AG04450 (cell line): ENCODE measurements at regions not wholly inside any gene's neighbourhood (a gene's known extent, or its start where the extent isn't known, plus 50 kb on each side); places are given as distances from the start of the nearest gene placed in this dataset.

Experiments used
- CTCF ChIA-PET: fragments of 300-600, 350-600 bp; formaldehyde crosslinking; extraction: SDS; loops from one replicate; lab custom pipeline; 2022; ENCODE audit warnings: antibody characterized with exemption, inconsistent platforms; lab: Charles Lee
- POLR2A ChIA-PET: fragments of 350-600 bp; formaldehyde crosslinking; extraction: SDS; loops from one replicate; lab custom pipeline; 2021; ENCODE audit warnings: antibody characterized with exemption, inconsistent platforms; lab: Yijun Ruan, JAX
- DNase-seq: peaks from one replicate; pipeline ENCODE4 v3.0.0-alpha.2; 2011; ENCODE audit warnings: low read depth, low spot score
- H3K27ac ChIP-seq: one replicate; pipeline ENCODE4 v1.5.1; 2012; ENCODE audit warnings: low read depth, low read length, control low read depth
- H3K27me3 ChIP-seq: one replicate; pipeline ENCODE4 v1.6.0; 2012; ENCODE audit warnings: low read length; ENCODE audit not compliant: control insufficient read depth, insufficient read depth
- H3K4me3 ChIP-seq: 2 replicates; pipeline ENCODE4 v1.5.1; 2011; ENCODE audit warnings: mild to moderate bottlenecking, low read depth, low read length, control low read depth
- H3K9me3 ChIP-seq: 2 replicates; pipeline ENCODE4 v1.5.1; 2012; ENCODE audit warnings: low read length; ENCODE audit not compliant: control insufficient read depth, insufficient read depth
- CTCF ChIP-seq: IDR thresholded peaks from 2 replicates; pipeline ENCODE4 v1.5.1; 2011; ENCODE audit warnings: low read depth, low read length, control low read depth, inconsistent platforms

- no peak overlapping the region for H3K27ac ChIP-seq
- no peaks in the 10 kb centered on the region for H3K27me3 ChIP-seq
- no peak overlapping the region for H3K4me3 ChIP-seq
- ChIA-PET POLR2A (no interaction called here), CTCF (no interaction called here)
- no peaks in the 10 kb centered on the region for H3K9me3 ChIP-seq
- no peak for DNase-seq
- TF ChIP-seq CTCF: no peak
Observed at GRCh38 chr1:108075055-108075454, 110.1 kb upstream of the VAV3 start.

- TF ChIP-seq CTCF: no peak
- CTCF ChIA-PET: no interaction called here
- Histone ChIP-seq H3K27ac (no peak overlapping the region), H3K4me3 (no peak overlapping the region), H3K27me3 (no peaks in the 10 kb centered on the region), H3K9me3 (no peaks in the 10 kb centered on the region)
- DNase-seq: no peak
- POLR2A ChIA-PET: no interaction called here
Observed at GRCh38 chr1:108072776-108073175, 107.8 kb upstream of the VAV3 start.

DNA sequence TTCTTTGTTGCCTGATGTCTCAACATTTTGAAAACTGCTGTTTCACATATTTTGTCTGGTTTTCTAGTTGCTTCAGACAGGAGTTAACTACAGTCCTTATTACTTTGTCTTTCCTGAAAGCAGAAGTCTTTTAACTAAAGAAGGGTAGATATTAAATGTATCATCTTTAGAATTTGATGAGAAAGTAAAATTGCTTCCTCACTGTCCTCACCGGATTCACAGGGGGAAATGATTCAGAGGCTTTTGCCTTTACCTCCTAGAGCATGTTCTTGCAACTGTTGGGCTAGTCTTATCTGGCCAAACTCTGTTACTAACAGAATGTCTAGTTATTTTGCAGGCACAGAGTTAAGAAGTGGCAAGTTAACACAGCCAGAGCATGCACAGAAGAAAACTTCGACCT, 107.2 kb upstream of the VAV3 start:
- Histone ChIP-seq H3K9me3 (no peaks in the 10 kb centered on the region), H3K4me3 (no peak overlapping the region), H3K27ac (no peak overlapping the region), H3K27me3 (no peaks in the 10 kb centered on the region)
- ChIA-PET CTCF (no interaction called here), POLR2A (no interaction called here)
- no peak for DNase-seq
- TF ChIP-seq CTCF: no peak

GRCh38 chr1:108071601-108072000, 106.6 kb upstream of the VAV3 start:
- DNase-seq: no peak
- Histone ChIP-seq H3K27me3 (no peaks in the 10 kb centered on the region), H3K4me3 (no peak overlapping the region), H3K27ac (no peak overlapping the region), H3K9me3 (no peaks in the 10 kb centered on the region)
- TF ChIP-seq CTCF: no peak
- CTCF ChIA-PET: no interaction called here
- POLR2A ChIA-PET: no interaction called here

DNA sequence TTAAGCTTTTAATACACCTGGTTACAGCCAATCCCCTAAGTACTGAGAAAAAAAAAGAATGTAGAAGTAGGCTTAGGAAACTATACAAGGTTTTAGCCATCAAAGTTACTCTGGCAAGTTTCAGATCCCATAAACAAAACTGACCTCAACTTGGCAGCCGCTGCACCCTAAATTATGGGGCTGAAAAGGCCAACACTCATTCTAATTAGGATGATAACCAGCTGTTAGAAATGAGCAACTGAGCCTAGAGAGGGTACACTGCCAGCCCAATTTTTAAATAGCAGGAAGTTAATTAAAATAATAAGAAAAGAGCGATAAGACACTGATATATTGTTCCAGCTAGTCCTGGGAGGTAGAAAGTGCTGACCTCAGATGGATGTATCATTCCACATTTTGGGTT, 105.7 kb upstream of the VAV3 start:
- POLR2A ChIA-PET: no interaction called here
- no peak for DNase-seq
- H3K27ac ChIP-seq: no peak overlapping the region
- no peaks in the 10 kb centered on the region for H3K9me3 ChIP-seq
- H3K27me3 ChIP-seq: no peaks in the 10 kb centered on the region
- CTCF ChIA-PET: no interaction called here
- no peak overlapping the region for H3K4me3 ChIP-seq
- TF ChIP-seq CTCF: no peak
